HG03558 (cell line): ENCODE measurements at regions not wholly inside any gene's neighbourhood (a gene's known extent, or its start where the extent isn't known, plus 50 kb on each side); places are given as distances from the start of the nearest gene placed in this dataset.
"Not testable (repeated sequence)": the region's sequence is repeated elsewhere in the genome, so short reads cannot be mapped to it uniquely, and the experiment has no call there.

Experiments
- ATAC-seq: cut with Tn5 transposase; IDR thresholded peaks from one replicate; pipeline ENCODE4 v1.9.1; 2021; ENCODE audit warnings: moderate number of reproducible peaks; ENCODE audit not compliant: unreplicated experiment; ENCODE audit errors: extremely low read depth

GRCh38 chr2:195542067-195542466, 115.0 kb upstream of the SLC39A10 start:
- ATAC-seq: no peak

DNA sequence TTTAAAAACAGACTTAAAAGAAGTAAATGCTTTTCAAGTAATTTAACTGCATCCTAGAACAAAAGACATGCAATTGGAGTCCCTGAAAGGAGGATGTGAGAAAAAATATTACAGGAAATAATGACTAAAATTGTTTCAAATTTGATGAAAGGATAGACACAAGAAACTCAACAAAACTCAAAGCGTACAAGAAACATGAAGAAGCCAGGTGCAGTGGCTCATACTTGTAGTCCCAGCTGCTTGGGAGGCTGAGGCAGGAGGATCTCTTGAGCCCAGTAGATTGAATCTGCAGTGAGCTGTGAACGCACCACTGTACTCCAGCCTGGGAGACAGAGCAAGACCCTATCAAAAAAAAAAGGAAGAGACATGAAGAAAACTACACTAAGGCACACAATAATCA, 118.1 kb upstream of the SLC39A10 start:
- no peak for ATAC-seq

GRCh38 chr2:195537811-195538210, 119.2 kb upstream of the SLC39A10 start:
- ATAC-seq: no peak

GRCh38 chr2:195536906-195537305, 120.1 kb upstream of the SLC39A10 start:
- ATAC-seq: no peak

- peak; percentile 79 for ATAC-seq
Observed at GRCh38 chr2:195535911-195536522, 121.0 kb upstream of the SLC39A10 start.

DNA sequence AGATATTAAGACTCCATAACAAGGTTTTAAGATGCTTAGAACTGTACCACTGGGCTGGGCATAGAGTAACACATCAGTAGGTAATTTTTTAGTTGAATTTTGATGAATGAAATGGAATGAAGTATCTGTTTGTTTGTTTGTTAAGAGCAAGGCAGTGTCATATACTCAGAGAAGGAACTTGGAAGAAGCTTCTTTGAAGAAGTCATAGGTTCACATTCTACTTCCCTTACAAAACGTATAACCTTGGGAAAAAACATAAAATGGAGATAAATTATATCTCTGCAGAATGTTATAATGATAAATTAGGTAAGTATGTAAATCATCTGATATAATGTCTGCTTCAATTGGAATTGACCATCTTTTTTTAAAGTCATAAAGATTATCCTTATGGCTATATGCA, 122.1 kb upstream of the SLC39A10 start:
- no peak for ATAC-seq

DNA sequence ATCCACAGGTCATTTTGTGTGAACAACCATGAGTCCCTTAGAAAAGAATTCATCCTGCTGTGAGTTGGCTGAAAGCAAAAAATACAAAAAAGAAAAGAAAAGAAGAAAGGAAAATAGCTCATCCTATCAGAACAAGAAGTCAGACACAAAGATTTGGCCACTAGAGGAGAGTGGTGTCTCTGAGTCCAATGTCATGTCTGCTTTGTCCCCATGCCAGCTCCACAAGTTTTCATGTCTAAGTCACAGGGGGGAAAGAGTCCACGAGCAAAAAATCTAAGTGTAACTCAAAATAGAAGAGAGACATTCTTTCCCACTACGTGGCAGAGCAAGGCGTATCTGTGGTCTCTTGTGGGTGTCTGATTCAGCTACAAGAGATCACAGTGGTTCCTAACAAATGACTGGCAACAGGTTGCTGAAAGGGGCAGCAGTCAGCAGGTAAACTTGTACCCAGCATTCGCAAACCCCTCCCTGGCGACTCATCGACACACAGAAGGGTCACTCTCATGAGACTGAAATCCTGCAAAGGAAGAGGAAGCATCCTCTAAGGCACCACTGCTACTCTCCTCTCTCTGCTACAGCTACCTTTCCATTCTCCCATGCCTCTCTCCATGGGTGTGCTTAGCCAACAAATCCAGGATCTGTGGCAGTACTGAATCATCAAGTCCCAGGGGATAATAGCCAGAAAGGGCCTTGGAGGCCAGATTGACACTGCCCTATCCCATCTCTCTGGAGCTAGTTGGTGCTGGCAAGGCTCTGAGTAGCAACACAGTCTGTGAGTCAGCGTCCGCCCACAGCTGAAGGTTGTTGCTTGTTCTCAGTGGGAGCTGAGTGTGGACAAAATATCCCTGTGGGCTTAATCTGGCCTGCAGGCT, 123.0 kb upstream of the SLC39A10 start:
- peak; percentile 22 for ATAC-seq

- peak; percentile 26 for ATAC-seq
Observed at GRCh38 chr2:195532628-195533271, 124.3 kb upstream of the SLC39A10 start.

DNA sequence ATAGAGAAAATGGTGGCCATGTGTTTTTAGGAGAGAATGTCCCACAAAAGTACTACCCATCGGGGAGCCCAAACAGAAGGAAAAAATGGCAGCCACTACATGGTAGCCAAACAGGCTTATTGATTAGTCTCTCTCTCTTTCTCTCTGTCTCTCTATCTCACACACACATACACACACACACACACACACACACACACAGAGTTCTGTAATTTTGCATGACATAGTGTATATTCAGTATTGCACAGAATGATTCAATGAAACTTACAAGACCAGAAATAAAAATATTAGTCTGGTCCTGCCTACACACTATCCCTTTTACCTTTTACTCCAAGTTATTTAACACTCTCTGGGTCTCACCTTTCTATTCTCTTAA, 124.8 kb upstream of the SLC39A10 start:
- ATAC-seq: no peak

GRCh38 chr2:195531754-195532153, 125.3 kb upstream of the SLC39A10 start:
- no peak for ATAC-seq

- ATAC-seq: not testable (repeated sequence)
Observed at GRCh38 chr2:195523242-195523641, 133.8 kb upstream of the SLC39A10 start.

DNA sequence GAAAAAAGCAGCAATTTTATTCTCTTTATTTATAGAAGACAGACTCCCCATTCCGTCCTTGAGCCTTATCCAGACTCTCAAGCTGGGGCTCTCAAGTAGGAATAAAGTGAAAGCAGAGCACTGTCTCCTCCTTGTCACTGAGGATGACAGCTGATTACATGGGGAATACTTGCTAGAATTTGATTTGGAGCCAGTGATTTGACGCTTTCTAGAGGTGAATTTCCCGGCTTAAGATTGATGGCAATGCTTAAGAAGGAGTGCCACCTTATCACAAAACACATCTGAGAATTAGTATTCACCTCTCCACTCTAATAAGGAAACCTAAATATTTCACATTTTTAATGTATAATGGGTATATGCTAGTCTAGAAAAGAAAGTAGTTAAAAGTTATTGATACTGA, 135.4 kb upstream of the SLC39A10 start:
- ATAC-seq: no peak

- no peak for ATAC-seq
Observed at GRCh38 chr2:195520671-195521155, 136.3 kb upstream of the SLC39A10 start.

- ATAC-seq: no peak
Observed at GRCh38 chr2:195515551-195515950, 141.5 kb upstream of the SLC39A10 start.

GRCh38 chr2:195514365-195514764, 142.7 kb upstream of the SLC39A10 start:
- no peak for ATAC-seq

DNA sequence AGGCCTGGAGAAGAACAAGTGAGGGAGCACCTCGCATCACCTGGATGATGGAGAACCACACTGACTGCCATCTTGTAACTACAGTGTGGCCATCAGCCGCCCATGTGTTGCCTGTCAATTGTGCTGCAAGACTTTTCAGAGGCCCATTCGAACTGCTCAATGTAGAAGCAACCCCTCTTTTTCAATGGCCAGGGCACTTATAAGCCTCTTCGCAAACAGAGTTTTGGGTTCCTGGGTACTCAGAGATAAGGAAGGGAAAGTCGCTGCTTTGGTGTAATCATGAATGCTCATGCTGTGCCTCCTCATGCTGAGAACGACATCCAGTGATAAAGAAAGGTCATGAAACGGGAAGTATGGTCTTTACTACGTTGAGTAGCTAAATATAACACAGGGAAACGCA, 143.9 kb upstream of the SLC39A10 start:
- ATAC-seq: no peak

GRCh38 chr2:195509551-195509950, 147.5 kb upstream of the SLC39A10 start:
- no peak for ATAC-seq

DNA sequence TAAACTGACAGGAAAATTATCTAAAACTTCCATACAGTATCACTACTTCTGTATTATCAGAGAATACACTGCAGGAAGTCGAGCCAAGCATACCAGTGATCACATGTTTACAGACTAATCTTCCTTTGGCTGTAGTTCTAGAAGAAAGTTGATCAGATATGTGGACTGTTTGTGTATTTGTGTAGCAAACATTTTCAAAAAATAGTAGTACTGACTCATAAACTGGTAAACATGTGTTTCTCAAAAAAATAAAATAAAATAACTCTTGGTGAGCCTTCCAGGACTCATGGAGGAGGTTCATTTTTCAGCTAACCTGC, 148.9 kb upstream of the SLC39A10 start:
- no peak for ATAC-seq

- no peak for ATAC-seq
Observed at GRCh38 chr2:195507447-195508138, 149.4 kb upstream of the SLC39A10 start.

- peak; percentile 94 for ATAC-seq
Observed at GRCh38 chr2:195505701-195506100, 151.3 kb upstream of the SLC39A10 start.

DNA sequence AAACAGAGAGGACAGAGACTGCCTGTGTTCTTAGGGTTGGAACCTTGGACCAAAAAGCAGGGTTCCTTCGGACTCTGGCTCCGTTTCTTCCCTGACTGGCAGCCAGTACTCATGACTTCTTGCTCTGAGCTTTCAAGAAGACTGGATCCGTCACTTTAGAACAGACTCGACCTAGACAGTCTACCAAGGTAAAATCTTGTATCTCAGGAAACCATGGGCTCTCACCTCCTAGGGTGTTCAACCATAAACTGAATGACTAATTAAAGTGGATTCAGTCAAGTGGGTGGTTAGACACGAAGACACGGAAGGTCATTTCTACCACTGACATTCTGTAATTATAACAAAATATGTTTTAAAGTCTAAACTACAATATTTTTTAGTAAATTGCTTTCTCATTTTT, 153.8 kb upstream of the SLC39A10 start:
- no peak for ATAC-seq
